K562 (cell line): ENCODE measurements at regions not wholly inside any gene's neighbourhood (a gene's known extent, or its start where the extent isn't known, plus 50 kb on each side); places are given as distances from the start of the nearest gene placed in this dataset.

Experiments used
- FOSL1 ChIP-seq: fragments of 200-800 bp; sonication (Bioruptor generic); conservative IDR thresholded peaks from 2 replicates; pipeline ENCODE4 v1.6.1; 2016; ENCODE audit warnings: missing genetic modification characterization, missing compliant biosample characterization
- GATA2 ChIP-seq: sonication (generic); formaldehyde crosslinking; IDR thresholded peaks from 2 replicates; pipeline ENCODE4 v1.4.0; 2020; ENCODE audit warnings: mild to moderate bottlenecking, missing genetic modification reagents
- HMG20A ChIP-seq: fragments of 450-650 bp; formaldehyde crosslinking; conservative IDR thresholded peaks from 2 replicates; pipeline ENCODE4 v1.4.0; 2020; ENCODE audit warnings: mild to moderate bottlenecking, mixed read lengths
- KLF16 ChIP-seq: IDR thresholded peaks from 2 replicates; pipeline ENCODE4 v1.6.1; 2016; ENCODE audit warnings: antibody characterized with exemption
- MNT ChIP-seq, 2 experiments: fragments of 450-650 bp; conservative IDR thresholded peaks; 2 replicates each; pipeline ENCODE4 v1.6.1; 2017; ENCODE audit warnings: mild to moderate bottlenecking in 2 of 2, moderate library complexity in 2 of 2
- MTA3 ChIP-seq: fragments of 450-650 bp; formaldehyde crosslinking; IDR thresholded peaks from 2 replicates; pipeline ENCODE4 v1.6.1; 2017; ENCODE audit warnings: mild to moderate bottlenecking, borderline replicate concordance
- SIN3A ChIP-seq, 2 experiments: fragments of 150-350 bp in 1 of 2; IDR thresholded peaks; 2 replicates each; pipeline ENCODE4 v1.6.1; 2011 to 2016; ENCODE audit warnings: borderline replicate concordance in 2 of 2, low read depth in 2 of 2, low read length in 2 of 2, mild to moderate bottlenecking in 2 of 2, moderate library complexity in 2 of 2; ENCODE audit not compliant: control insufficient read depth in 1 of 2
- SMARCA4 ChIP-seq: fragments of 450-650 bp; IDR thresholded peaks from 2 replicates; pipeline ENCODE4 v1.6.1; 2016
- TFE3 ChIP-seq: fragments of 450-650 bp; formaldehyde crosslinking; IDR thresholded peaks from 2 replicates; pipeline ENCODE4 v1.4.0; 2020; ENCODE audit warnings: mild to moderate bottlenecking, mixed read lengths
- TSC22D4 ChIP-seq: fragments of 450-650 bp; IDR thresholded peaks from 2 replicates; pipeline ENCODE4 v1.6.1; 2016; ENCODE audit warnings: missing genetic modification characterization, missing biosample characterization, control low read depth
- XRCC4 ChIP-seq: IDR thresholded peaks from one replicate; pipeline ENCODE4 v1.6.1; 2011; ENCODE audit not compliant: insufficient read depth, insufficient read length; ENCODE audit errors: extremely low read depth
- ZNF518B ChIP-seq: fragments of 250-450 bp; sonication (Bioruptor Pico); IDR thresholded peaks from 2 replicates; pipeline ENCODE4 v1.5.0; 2021; ENCODE audit warnings: mild to moderate bottlenecking, moderate library complexity
- ZNF583 ChIP-seq: fragments of 250-450 bp; sonication (Bioruptor Pico); IDR thresholded peaks from 2 replicates; pipeline ENCODE4 v1.4.0; 2020
- TF ChIP-seq, protein P1 (sequence below): conservative IDR thresholded peaks from 2 replicates; pipeline ENCODE4 v1.6.1; 2011; ENCODE audit warnings: low read depth, mild to moderate bottlenecking, low read length; ENCODE audit not compliant: control insufficient read depth
- TF ChIP-seq, protein P2 (sequence below): IDR thresholded peaks from 3 replicates; pipeline ENCODE4 v1.6.1; 2011; ENCODE audit warnings: borderline replicate concordance, mild to moderate bottlenecking, moderate library complexity; ENCODE audit not compliant: insufficient read length; ENCODE audit errors: extremely low read depth

DNA sequence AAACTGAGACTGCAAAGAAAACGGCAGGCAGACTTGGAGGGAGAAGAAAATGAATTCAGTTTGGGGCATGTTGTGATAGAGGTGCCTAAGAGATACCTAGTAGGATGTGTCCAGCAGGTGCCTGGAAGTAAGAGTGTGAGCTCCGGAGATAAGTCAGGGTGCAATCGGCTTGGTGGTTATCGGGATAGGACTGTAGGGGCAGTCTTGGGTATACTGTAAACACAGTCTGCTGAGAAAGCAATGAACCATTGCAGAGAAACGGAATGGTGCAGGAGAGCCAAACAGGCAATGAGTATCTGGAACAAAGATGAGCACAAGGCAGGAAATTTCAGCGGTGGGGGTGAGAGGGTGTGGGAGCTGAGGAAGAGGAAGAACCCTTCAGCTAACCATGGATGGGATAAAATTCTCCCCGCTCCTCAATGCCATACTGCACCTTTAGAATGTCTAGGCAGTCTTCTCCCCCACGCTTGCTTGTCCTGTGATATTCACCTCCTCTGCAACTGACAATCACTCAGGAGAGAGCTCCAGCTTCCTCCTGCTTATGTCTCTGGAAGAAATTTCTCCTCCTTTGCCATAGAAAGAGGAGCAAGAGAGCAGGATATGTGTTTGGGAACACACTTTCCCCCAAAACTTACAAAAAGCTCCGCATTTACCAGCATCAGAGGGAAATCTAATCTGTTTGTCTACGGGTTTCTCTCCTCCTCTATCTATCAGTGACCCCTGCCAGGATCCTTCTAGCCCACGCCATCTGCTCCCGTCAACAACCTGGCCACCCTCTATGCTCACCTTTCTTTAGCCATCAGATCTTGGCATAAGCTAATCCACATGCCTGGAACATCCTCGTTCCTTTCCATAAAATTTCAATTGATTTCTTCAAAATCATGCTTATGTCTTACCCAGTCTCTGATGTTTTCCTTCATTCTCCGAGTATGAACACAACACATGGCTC lies 381.7 kb upstream of the JARID2 start (continued):
- TF ChIP-seq, protein P1, sequence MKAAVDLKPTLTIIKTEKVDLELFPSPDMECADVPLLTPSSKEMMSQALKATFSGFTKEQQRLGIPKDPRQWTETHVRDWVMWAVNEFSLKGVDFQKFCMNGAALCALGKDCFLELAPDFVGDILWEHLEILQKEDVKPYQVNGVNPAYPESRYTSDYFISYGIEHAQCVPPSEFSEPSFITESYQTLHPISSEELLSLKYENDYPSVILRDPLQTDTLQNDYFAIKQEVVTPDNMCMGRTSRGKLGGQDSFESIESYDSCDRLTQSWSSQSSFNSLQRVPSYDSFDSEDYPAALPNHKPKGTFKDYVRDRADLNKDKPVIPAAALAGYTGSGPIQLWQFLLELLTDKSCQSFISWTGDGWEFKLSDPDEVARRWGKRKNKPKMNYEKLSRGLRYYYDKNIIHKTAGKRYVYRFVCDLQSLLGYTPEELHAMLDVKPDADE: no peak
- TF ChIP-seq MTA3 (no peak; the same call in 1 of the 2 replicates), SIN3A (IDR thresholded peaks at IDR 0.05; ENCODE audit: borderline replicate concordance in 2 of 2, control insufficient read depth in 1 of 2, low read depth in 2 of 2, low read length in 2 of 2) (no peak), FOSL1 (no peak), ZNF583 (CRISPR knock-in tag) (0 out of 2 replicates have a peak, but pooled peaks have one; percentile 38), GATA2 (CRISPR knock-in tag) (0 out of 2 replicates have a peak, but pooled peaks have one; percentile 42), SMARCA4 (peak; percentile 87), KLF16 (peak; percentile 25; the same call in 1 of the 2 replicates), HMG20A (no peak), TSC22D4 (tag) (no peak), ZNF518B (CRISPR knock-in tag) (no peak), TFE3 (no peak), XRCC4 (no peak), MNT (conservative IDR thresholded peaks at IDR 0.05) (0 out of 4 replicates have a peak, but pooled peaks of 1 of the 2 experiments have one; percentile 30)
- TF ChIP-seq, protein P2, sequence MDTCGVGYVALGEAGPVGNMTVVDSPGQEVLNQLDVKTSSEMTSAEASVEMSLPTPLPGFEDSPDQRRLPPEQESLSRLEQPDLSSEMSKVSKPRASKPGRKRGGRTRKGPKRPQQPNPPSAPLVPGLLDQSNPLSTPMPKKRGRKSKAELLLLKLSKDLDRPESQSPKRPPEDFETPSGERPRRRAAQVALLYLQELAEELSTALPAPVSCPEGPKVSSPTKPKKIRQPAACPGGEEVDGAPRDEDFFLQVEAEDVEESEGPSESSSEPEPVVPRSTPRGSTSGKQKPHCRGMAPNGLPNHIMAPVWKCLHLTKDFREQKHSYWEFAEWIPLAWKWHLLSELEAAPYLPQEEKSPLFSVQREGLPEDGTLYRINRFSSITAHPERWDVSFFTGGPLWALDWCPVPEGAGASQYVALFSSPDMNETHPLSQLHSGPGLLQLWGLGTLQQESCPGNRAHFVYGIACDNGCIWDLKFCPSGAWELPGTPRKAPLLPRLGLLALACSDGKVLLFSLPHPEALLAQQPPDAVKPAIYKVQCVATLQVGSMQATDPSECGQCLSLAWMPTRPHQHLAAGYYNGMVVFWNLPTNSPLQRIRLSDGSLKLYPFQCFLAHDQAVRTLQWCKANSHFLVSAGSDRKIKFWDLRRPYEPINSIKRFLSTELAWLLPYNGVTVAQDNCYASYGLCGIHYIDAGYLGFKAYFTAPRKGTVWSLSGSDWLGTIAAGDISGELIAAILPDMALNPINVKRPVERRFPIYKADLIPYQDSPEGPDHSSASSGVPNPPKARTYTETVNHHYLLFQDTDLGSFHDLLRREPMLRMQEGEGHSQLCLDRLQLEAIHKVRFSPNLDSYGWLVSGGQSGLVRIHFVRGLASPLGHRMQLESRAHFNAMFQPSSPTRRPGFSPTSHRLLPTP: no peak
